Fibroblast of upper back skin (primary cell): ENCODE measurements at regions not wholly inside any gene's neighbourhood (a gene's known extent, or its start where the extent isn't known, plus 50 kb on each side); places are given as distances from the start of the nearest gene placed in this dataset.
"Not testable (repeated sequence)": the region's sequence is repeated elsewhere in the genome, so short reads cannot be mapped to it uniquely, and the experiment has no call there.

Experiments
- DNase-seq: peaks from one replicate; pipeline ENCODE4 v3.0.0-alpha.2; 2013

GRCh38 chr4:155037031-155037430 lies 171.4 kb upstream of the NPY2R start:
- no peak for DNase-seq

DNA sequence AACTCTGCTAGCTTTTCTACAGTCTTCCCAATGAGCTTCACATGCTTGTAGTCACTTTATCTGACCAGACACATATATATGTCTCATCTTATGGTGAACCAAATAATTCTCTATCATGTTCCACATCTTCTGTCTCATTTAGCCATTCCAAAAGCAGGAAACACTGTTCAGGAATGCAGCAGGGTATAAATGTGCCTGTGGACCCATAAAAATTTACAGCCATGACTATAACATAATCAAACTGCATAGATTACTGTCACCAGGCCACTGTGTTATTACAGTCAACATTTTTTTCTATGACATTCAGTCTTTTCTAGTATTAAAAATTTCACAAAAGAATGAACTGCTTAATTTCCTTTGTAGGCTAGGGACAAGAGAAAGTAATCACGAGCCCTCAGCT lies 170.0 kb upstream of the NPY2R start:
- no peak for DNase-seq

- no peak for DNase-seq
These were observed 169.3 kb upstream of the NPY2R start for GRCh38 chr4:155039162-155039561.

DNA sequence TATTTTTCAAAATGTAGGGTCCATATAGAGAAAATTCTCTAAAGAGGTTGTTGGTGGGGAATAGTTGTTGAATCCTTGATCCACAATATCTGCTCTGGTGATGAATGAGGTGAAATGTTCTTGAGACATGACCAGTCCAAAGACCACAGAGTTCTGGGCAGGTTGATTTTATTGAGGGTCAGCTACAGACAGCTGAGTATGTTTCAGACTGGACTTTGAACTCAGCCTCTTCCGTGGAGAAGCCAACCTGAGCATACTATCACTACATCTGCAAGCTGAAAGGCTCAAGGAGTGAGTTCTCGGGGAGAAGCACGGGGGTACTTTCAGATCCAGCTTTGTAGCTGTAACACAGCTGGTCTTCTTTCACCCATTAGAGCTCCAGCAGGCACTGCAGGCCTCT lies 168.4 kb upstream of the NPY2R start:
- DNase-seq, result no peak

- no peak for DNase-seq
These were observed 166.4 kb upstream of the NPY2R start for GRCh38 chr4:155042014-155042413.

DNA sequence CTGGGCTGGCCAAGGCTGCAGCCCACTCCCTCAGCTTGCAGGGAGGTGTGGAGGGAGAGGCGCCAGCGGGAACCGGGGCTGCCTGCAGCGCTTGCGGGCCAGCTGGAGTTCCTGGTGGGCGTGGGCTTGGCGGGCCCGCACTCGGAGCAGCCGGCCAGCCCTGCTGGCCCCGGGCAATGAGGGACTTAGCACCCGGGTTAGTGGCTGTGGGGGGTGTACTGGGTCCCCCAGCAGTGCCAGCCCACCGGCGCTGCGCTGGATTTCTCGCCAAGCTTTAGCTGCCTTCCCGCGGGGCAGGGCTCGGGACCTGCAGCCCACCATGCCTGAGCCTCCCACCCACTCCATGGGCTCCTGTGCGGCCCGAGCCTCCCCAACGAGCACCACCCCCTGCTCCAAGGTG lies 164.2 kb upstream of the NPY2R start:
- DNase-seq, result not testable (repeated sequence)

DNA sequence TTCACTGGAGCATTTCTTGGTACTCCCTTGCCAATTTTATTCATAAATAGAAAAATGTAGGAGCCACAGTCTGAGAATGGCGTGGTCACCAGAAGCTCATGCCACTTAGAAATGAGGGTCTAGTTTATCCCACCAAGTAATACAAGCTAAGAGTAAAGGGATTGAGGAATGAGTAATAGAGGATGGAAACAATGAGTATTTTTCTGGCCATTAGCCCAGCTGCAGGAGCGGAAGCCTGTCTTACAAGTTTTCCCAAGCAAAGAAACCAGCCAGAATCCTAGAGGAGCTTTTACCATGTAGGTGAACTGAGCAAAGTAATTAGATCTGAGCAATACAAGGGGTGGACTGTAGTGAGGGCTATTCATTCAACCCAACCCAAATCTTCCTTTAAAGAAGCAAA lies 160.7 kb upstream of the NPY2R start:
- peak; percentile 43 for DNase-seq

- not testable (repeated sequence) for DNase-seq
These were observed 154.4 kb upstream of the NPY2R start for GRCh38 chr4:155054042-155054441.

GRCh38 chr4:155060419-155060818 lies 148.0 kb upstream of the NPY2R start:
- DNase-seq, result no peak

GRCh38 chr4:155060873-155061272 lies 147.6 kb upstream of the NPY2R start:
- no peak for DNase-seq

- no peak for DNase-seq
These were observed 145.5 kb upstream of the NPY2R start for GRCh38 chr4:155062948-155063347.

- not testable (repeated sequence) for DNase-seq
These were observed 143.5 kb upstream of the NPY2R start for GRCh38 chr4:155064934-155065333.

- no peak for DNase-seq
These were observed 141.6 kb upstream of the NPY2R start for GRCh38 chr4:155066871-155067270.

- no peak for DNase-seq
These were observed 136.5 kb upstream of the NPY2R start for GRCh38 chr4:155071962-155072361.

DNA sequence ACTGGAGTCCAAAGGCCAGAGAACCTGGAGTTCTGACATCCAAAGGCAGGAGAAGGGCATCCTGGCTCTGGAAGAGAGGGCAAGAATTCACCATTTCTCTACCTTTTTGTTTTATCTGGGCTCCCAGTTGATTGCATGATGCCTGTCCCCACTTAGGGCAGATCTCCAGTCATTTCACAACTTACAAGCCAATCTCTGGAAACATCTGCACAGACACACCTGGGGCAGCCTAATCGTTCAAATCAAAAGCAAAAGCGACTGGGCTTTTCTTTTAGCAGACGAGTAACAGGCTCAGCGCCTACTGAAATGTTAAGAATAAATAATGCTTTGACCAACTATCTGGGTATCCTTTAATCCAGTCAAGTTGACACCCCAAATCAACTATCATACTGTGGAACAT lies 136.0 kb upstream of the NPY2R start:
- DNase-seq, result no peak

DNA sequence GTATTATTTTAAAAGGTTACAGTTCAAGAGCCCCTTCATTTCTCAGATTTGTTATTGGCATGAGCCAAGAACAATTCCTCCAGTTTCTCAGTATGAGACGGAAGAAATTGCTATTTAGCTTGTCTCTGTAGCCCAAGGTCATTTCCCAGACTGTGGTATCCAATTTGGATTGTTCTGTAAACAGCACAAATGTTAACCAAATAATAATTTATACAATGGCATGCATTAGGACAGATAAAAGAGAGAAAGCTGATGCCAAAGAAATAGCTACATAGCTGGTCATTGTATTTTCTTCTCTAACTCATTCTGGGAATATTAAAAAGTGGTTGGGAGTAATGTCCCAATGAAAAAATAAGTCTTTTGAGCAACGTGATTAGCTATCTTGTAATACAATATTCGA lies 134.6 kb upstream of the NPY2R start:
- DNase-seq, result no peak

- DNase-seq, result no peak
These were observed 132.1 kb upstream of the NPY2R start for GRCh38 chr4:155076256-155076785.

DNA sequence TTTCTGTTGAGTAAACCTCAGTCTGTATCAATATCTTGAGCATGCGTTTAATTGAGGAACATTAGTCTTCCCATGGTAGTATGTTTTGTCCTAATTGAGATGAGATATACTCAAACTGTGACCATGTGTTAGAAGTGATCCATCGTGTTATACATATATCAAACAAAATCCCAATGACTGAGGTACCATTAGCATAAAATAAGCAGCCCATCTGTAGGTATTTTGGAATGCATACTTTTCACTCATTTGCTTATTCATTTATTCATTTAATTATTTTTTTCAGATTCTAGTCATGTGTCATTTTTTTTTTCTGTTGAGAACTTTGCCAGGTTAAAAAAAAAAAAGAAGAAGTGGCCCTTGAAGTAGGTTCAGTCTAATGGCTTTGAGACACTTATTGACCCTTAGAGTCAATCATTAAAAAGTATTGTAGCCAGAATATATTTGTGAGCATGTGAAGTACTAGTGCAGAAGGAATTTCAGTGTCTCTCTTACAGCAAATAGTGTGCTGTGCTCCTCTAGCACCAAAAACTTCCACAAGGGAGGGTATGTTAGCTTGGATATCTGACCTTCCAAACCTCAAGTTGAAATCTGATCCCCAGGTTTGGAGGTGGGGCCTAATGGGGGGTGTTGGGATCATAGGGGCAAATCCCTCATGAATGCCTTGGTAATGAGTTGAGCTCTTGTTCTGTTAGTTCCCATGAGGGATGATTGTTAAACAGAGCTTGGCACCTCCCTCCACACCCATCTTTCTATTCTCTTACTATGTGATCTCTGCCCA lies 130.8 kb upstream of the NPY2R start:
- no peak for DNase-seq

GRCh38 chr4:155079871-155080270 lies 128.6 kb upstream of the NPY2R start:
- peak; percentile 8 for DNase-seq

GRCh38 chr4:155081222-155081621 lies 127.2 kb upstream of the NPY2R start:
- DNase-seq, result no peak

DNA sequence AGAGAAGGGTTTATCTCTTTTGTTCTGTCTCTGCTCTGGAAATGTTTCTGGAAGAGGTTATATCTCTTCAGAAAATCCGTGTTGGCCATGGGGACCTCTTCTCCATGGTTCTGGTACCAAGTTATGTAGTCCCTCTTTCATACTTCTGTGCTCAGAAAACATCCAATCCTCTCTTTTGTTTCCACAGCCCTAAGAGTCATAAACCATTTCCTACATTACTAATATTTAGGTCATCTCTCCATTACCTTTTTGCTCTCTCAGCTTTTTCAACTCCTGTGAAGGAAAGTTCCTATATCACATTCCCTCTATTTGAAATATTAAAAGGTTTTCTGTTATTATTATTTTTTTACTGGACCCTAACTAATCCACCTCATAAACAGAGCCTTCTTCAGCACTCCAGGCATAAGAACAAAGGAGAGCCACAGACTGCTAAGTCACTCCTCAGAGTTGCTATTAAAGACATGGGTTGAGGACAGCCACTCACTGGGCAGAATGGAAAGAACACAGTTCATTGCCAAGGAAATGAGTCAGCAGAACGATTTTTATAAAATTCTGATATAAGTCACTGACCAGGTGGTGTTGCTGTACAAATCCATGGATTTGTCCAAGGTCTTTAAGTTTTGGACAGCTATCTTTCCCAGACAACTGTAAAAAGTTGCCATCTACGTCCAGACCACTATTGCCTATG lies 122.4 kb upstream of the NPY2R start:
- peak; percentile 36 for DNase-seq

- DNase-seq, result peak; percentile 21
These were observed 114.1 kb upstream of the NPY2R start for GRCh38 chr4:155094201-155094820.

DNA sequence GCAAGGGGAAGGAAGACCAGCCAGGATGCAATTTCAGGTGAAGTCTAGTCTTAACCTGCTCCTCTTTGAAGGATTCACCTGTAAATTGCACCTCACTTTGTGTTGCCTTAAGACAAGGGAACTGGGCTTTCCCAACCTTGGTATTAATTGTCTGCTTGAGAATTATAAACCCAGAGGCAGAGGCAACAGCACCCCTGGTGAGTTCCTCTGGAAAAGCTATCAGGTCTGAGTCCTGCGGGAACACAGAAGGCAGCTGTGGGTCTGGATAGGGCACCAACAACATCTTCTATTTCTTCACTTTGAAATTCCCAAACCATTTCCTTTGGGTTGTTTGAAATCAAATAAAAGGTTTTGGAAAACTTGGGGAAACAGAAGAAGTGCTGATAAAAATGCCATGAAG lies 109.2 kb upstream of the NPY2R start:
- DNase-seq, result no peak

DNA sequence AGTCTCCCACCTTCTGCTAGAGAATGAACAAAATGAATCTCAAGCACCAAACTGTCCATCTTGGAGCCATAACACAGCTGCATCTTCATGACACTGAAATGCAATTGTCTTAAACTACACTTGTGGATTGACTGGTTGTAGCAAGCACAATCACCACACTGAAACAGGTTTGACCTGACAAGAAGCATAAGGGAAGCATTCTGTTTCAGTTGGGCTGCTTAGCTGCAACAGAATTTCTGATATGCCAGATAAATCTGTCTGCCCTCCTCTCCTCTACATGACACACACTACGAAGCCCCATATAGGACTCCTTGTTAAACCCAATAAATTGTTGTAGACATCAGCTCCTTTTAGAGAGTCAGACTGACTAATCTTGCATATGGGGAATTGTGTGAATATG lies 101.8 kb upstream of the NPY2R start:
- DNase-seq, result no peak
